ENCODE measurements at regions not wholly inside any gene's neighbourhood (a gene's known extent, or its start where the extent isn't known, plus 50 kb on each side); places are given as distances from the start of the nearest gene placed in this dataset.

DNA sequence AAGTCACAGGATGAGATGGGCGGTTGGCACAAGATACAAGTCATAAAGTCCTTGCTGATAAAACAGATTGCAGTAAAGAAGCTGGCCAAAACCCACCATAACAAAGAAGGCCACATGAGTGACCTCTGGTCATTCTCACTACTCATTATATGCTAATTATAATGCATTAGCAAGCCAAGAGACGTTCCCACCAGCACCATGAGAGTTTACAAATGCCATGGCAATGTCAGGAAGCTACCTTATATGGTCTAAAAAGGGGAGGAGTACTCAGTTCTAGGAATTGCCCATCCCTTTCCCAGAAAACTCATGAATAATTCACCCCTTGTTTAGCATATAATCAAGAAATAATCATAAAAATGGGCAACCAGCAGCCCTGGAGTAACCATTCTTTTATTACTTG, 74.9 kb upstream of the APP start:
- no peak for TF ChIP-seq ZC3H10 (CRISPR knock-in tag; IDR thresholded peaks at IDR 0.05)
- no peak for TF ChIP-seq PATZ1 (CRISPR knock-in tag; IDR thresholded peaks at IDR 0.05; ENCODE audit: borderline replicate concordance)
- no peak for TF ChIP-seq ZFP3 (CRISPR knock-in tag; IDR thresholded peaks at IDR 0.05)
- TF ChIP-seq RARB (CRISPR knock-in tag; IDR thresholded peaks at IDR 0.05), result no peak
- TF ChIP-seq, protein P1, sequence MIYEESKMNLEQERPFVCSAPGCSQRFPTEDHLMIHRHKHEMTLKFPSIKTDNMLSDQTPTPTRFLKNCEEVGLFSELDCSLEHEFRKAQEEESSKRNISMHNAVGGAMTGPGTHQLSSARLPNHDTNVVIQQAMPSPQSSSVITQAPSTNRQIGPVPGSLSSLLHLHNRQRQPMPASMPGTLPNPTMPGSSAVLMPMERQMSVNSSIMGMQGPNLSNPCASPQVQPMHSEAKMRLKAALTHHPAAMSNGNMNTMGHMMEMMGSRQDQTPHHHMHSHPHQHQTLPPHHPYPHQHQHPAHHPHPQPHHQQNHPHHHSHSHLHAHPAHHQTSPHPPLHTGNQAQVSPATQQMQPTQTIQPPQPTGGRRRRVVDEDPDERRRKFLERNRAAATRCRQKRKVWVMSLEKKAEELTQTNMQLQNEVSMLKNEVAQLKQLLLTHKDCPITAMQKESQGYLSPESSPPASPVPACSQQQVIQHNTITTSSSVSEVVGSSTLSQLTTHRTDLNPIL (CRISPR knock-in tag; IDR thresholded peaks at IDR 0.05; ENCODE audit: low read depth), result no peak
- no peak for TF ChIP-seq GLIS3 (CRISPR knock-in tag; IDR thresholded peaks at IDR 0.05)
- no peak for TF ChIP-seq TSHZ2 (CRISPR knock-in tag; IDR thresholded peaks at IDR 0.05)
- no peak for TF ChIP-seq ZNF8 (CRISPR knock-in tag; IDR thresholded peaks at IDR 0.05)
- TF ChIP-seq, protein P2, sequence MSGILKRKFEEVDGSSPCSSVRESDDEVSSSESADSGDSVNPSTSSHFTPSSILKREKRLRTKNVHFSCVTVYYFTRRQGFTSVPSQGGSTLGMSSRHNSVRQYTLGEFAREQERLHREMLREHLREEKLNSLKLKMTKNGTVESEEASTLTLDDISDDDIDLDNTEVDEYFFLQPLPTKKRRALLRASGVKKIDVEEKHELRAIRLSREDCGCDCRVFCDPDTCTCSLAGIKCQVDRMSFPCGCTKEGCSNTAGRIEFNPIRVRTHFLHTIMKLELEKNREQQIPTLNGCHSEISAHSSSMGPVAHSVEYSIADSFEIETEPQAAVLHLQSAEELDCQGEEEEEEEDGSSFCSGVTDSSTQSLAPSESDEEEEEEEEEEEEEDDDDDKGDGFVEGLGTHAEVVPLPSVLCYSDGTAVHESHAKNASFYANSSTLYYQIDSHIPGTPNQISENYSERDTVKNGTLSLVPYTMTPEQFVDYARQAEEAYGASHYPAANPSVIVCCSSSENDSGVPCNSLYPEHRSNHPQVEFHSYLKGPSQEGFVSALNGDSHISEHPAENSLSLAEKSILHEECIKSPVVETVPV (CRISPR knock-in tag; IDR thresholded peaks at IDR 0.05), result no peak
- TF ChIP-seq ARNTL (CRISPR knock-in tag; IDR thresholded peaks at IDR 0.05; ENCODE audit: borderline replicate concordance, low read depth), result no peak
